NCI-H82 treated with DMSO at 0.1 percent for 48 hours (cell line): ENCODE measurements at regions not wholly inside any gene's neighbourhood (a gene's known extent, or its start where the extent isn't known, plus 50 kb on each side); places are given as distances from the start of the nearest gene placed in this dataset.

Experiments
- DNase-seq: peaks from one replicate; lab custom pipeline; 2025; ENCODE audit not compliant: unreplicated experiment; lab: John Stamatoyannopoulos, UW

DNA sequence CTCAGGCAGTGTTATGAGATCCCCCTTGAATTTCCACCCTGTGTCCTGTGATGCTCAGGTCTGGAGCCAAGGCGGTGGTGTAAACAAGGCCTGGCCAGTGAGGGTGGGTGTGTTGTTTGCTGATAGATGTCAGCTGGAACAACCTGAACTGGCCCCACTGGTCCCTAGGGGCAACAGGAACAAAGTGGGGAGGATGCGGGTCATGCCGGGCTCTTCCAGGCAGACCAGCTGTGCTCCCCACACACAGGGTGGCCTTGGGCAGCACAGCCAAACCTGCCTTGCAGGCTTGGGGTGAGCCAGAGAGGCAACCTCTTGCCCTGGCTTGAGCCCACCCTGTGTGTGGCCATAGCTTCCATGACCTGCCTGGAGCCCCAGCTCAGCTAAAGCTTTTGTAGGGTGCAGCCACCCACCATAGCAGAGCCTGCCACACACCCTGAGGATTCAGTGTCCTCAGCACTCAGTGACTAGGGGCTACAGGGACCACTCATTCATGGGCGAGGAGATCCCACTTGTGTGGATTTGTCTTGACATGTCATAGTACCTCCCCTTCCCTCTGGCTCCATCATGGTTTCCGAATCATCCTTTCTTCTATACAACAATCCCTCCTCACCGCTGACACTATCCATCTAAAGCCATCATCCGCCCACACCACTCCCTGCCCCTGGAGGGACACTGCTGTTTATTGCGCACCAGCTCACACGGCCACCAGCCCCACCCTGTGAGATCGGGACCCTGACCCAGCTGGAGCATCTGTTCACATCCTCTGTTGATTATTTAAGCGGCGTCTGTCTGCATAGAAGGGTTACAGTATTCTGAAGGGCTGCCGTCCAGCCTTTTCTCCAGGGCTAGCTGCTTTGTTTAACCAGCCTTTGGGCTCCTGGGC lies 268.8 kb downstream of the CYP26B1 start:
- DNase-seq: no peak

GRCh38 chr2:71877636-71878035 lies 270.0 kb downstream of the CYP26B1 start:
- no peak for DNase-seq

- no peak for DNase-seq
Observed at GRCh38 chr2:71876542-71877451, 270.9 kb downstream of the CYP26B1 start.

DNA sequence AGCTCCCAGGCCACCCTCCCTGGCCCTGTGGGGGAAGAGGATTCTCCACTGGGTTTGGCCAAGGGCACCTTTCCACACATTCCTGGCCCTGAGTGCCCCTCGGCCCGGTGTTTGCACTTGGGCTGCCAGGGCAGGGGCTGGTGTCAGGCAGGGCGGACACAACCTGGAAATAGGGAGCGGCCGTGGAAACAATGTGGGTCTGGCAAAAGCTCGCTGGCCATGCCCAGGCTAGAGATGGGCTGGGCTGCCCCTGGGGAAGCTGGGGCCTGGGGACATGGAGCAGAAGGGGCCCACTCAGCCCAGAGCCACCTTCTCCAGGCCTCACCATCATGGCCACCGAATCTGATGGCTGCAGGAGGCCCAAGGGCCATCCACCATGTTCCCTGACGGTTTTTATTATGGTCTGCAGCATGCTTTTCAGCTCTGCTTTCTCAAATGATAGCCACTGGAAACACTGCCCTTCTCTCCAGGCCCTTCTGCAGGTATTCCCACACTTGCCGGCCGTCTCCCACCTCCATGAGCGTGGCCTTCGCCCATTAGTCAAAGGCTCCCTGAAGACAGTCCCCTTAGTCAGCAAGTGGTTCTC lies 275.1 kb downstream of the CYP26B1 start:
- no peak for DNase-seq

- DNase-seq: no peak
Observed at GRCh38 chr2:71865391-71865965, 282.2 kb downstream of the CYP26B1 start.

- DNase-seq: no peak
Observed at GRCh38 chr2:71864085-71864484, 283.6 kb downstream of the CYP26B1 start.

GRCh38 chr2:71863396-71863795 lies 284.3 kb downstream of the CYP26B1 start:
- no peak for DNase-seq

GRCh38 chr2:71862921-71863320 lies 284.7 kb downstream of the CYP26B1 start:
- no peak for DNase-seq

GRCh38 chr2:71861186-71862160 lies 286.2 kb downstream of the CYP26B1 start:
- no peak for DNase-seq

- DNase-seq: no peak
Observed at GRCh38 chr2:71860381-71860926, 287.2 kb downstream of the CYP26B1 start.

- DNase-seq: no peak
Observed at GRCh38 chr2:71859211-71859847, 288.3 kb downstream of the CYP26B1 start.

GRCh38 chr2:71858071-71858470 lies 289.6 kb downstream of the CYP26B1 start:
- no peak for DNase-seq

DNA sequence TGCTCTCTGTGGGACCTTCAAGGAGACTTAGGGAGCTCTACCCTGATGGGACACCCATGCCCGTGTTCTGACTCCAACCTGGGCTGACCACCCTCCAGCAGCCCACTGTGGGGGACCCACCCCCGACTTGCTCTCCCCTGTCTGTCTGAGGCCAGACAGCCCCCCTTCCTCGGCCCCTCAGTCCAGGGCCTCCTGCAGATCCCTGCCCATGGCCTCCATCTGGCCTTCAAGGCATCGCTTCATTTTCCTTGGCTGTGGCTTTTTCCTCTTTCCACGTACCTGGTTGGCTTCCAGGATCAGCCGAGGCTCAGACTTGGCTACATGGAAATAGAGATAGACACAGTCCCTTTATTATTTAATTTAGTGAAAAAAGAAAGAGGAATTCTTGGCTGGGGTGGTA lies 290.0 kb downstream of the CYP26B1 start:
- DNase-seq: no peak

GRCh38 chr2:71856773-71857525 lies 290.7 kb downstream of the CYP26B1 start:
- DNase-seq: no peak

DNA sequence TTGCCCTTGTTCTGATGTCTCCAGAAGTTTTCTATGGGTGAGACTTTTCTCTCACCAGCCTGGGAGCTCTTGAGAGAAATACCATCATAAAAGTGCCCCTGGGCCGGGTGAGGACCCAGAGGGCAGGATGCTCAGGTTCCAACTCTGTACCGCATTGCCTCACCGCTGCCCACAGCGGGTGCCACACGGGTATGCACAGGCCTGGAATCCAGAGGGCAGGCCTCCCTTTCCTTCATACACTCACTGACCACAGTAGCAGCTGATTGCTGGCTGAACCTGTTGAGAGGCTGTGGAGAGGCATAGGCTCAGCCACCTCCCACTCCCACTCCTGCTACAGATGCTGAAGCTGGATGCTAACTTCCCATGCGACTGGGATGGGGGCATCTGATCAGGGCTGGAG lies 293.8 kb downstream of the CYP26B1 start:
- DNase-seq: no peak

DNA sequence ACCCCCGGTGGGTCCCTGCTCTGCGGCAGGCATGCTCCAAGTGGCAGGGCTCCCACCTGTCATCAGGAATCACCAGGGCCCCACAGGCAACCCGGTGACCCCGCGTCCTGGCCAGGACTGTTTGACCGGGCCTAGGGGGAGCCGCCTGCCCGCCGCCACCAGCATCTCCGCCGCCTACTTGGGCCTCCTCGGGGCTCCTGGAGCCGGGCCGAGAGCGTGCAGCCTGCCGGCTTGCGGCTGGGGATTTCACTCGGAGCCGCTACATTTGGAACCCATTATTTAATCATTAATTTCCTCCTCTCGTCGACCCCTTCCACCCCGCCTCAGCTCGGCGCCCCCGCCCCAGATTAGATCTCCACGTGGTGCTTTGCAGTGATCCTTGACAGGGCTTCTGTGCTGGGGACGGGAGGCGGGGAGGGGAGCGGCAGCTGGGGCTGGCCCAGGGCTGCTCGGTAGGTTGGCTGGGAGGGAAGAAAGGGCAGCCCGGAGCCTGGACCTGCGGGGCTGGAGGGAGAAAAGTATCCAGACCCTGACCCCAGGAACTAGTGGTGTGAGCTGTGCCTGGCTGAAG lies 295.4 kb downstream of the CYP26B1 start:
- DNase-seq: no peak

- DNase-seq: no peak
Observed at GRCh38 chr2:71851094-71851750, 296.4 kb downstream of the CYP26B1 start.
